ENCODE measurements at regions not wholly inside any gene's neighbourhood (a gene's known extent, or its start where the extent isn't known, plus 50 kb on each side); places are given as distances from the start of the nearest gene placed in this dataset.

DNA sequence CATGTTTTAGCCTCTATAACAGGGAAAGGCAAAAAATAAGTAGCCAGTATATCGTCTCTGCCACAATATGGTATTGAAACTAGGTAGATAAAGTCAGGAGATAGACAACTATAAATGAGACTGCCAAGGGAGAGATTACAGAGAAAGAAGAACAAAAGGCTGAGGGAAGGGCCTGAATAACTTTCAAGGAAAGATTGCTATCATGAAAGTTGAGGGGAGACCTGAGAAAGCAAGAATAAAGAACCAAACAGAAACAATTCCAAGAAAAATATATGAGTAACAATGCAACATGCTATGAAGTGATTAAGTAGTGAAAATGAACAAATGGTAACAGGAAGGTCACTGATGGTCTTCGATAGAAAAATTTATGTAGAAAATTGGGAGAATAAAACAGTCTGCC is 690.1 kb downstream of the METTL15 start:
- H3K4me1 Mint-ChIP-seq: no peaks in the 10 kb centered on the region
- H4K20me1 ChIP-seq (ENCODE audit: control insufficient read depth, insufficient read depth, low read length, poor library complexity, severe bottlenecking): no peaks in the 10 kb centered on the region
- H3K4me1 ChIP-seq (ENCODE audit: control insufficient read depth in 2 of 2, insufficient read depth in 2 of 2, low read length in 2 of 2): no peaks in the 10 kb centered on the region
- POLR2A ChIA-PET: no interaction called here
- H3K4me3 Mint-ChIP-seq: no peak overlapping the region
- no peaks in the 10 kb centered on the region for H3K36me3 ChIP-seq (replicated peaks in 1 of 2; ENCODE audit: control extremely low read depth in 1 of 2, control insufficient read depth in 1 of 2, extremely low read depth in 1 of 2, insufficient read depth in 2 of 2, low read length in 1 of 2)
- no peak overlapping the region for H3K27ac Mint-ChIP-seq
- H3K9me3 Mint-ChIP-seq (ENCODE audit: insufficient read depth): no peaks in the 10 kb centered on the region
- no peaks in the 10 kb centered on the region for H3K79me2 ChIP-seq (ENCODE audit: control insufficient read depth, insufficient read depth, low read length)
- H3K27me3 Mint-ChIP-seq: no peaks in the 10 kb centered on the region
- H3K9ac ChIP-seq (ENCODE audit: low read length): no peak overlapping the region
- no peak overlapping the region for H3K27ac ChIP-seq (ENCODE audit: low read length in 2 of 2)
- intact Hi-C loops (cut with micrococcal nuclease): no loop called here
- CTCF ChIA-PET: no interaction called here
- 63% methylated on average over 1 of the region's 2 CpGs for WGBS (ENCODE audit: insufficient coverage)
- peaks cover 0 to 3% (median 0%) of the 10 kb centered on the region in 3 donors for H3K9me3 ChIP-seq (ENCODE audit: control extremely low read depth in 1 of 3, control insufficient read depth in 2 of 3, insufficient read depth in 1 of 3, low read length in 2 of 3)
- TF ChIP-seq EZH2 (IDR thresholded peaks at IDR 0.05; ENCODE audit: borderline replicate concordance, insufficient read depth, low read depth, low read length, poor library complexity, severe bottlenecking): no peak
- DNase-seq (no peak), ATAC-seq (ENCODE audit: low read depth) (no peak)
- H3K27me3 ChIP-seq (replicated peaks in 1 of 4; ENCODE audit: control extremely low read depth in 1 of 4, control insufficient read depth in 3 of 4, insufficient read depth in 4 of 4, low read length in 3 of 4): no peaks in the 10 kb centered on the region
- H3K4me2 ChIP-seq (replicated peaks; ENCODE audit: low read depth, low read length, poor library complexity, severe bottlenecking): no peak overlapping the region
- H3K4me3 ChIP-seq (ENCODE audit: control extremely low read depth in 1 of 5, extremely low read depth in 1 of 5, insufficient read depth in 1 of 5, low read depth in 2 of 5, low read length in 4 of 5): no peak overlapping the region
- no peak overlapping the region for H2AFZ ChIP-seq (ENCODE audit: insufficient read depth, low read depth, low read length, poor library complexity, severe bottlenecking)

DNA sequence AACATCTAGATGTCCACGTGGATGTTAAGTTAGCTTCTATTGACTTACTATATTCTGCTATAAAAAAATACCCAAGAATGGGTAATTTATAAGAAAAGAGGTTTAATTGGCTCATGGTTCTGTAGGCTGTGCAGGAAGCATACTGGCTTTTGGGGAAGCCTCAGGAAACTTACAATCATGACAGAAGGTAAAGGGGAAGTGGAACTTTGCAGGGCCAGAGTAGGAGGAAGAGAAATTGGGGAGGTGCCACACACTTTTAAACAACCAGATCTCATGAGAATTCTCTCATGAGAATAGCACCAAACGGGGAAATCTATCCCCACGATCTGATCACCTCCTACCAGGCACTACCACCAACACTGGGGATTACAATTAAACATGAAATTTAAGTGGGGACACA is 689.3 kb downstream of the METTL15 start:
- H3K27ac ChIP-seq (ENCODE audit: low read length in 2 of 2): no peak overlapping the region
- no peak overlapping the region for H2AFZ ChIP-seq (ENCODE audit: insufficient read depth, low read depth, low read length, poor library complexity, severe bottlenecking)
- WGBS (ENCODE audit: insufficient coverage): no CpG with 5 or more reads among the region's 3 CpGs
- DNase-seq (no peak), ATAC-seq (ENCODE audit: low read depth) (no peak)
- no peak overlapping the region for H3K4me2 ChIP-seq (replicated peaks; ENCODE audit: low read depth, low read length, poor library complexity, severe bottlenecking)
- H4K20me1 ChIP-seq (ENCODE audit: control insufficient read depth, insufficient read depth, low read length, poor library complexity, severe bottlenecking): no peaks in the 10 kb centered on the region
- ChIA-PET POLR2A (no interaction called here), CTCF (no interaction called here)
- H3K36me3 ChIP-seq (replicated peaks in 1 of 2; ENCODE audit: control extremely low read depth in 1 of 2, control insufficient read depth in 1 of 2, extremely low read depth in 1 of 2, insufficient read depth in 2 of 2, low read length in 1 of 2): no peaks in the 10 kb centered on the region
- H3K4me3 Mint-ChIP-seq: no peak overlapping the region
- no peaks in the 10 kb centered on the region for H3K79me2 ChIP-seq (ENCODE audit: control insufficient read depth, insufficient read depth, low read length)
- no peaks in the 10 kb centered on the region for H3K9me3 Mint-ChIP-seq (ENCODE audit: insufficient read depth)
- H3K27ac Mint-ChIP-seq: no peak overlapping the region
- H3K4me3 ChIP-seq (ENCODE audit: control extremely low read depth in 1 of 5, extremely low read depth in 1 of 5, insufficient read depth in 1 of 5, low read depth in 2 of 5, low read length in 4 of 5): no peak overlapping the region
- no peak overlapping the region for H3K9ac ChIP-seq (ENCODE audit: low read length)
- H3K4me1 Mint-ChIP-seq: no peaks in the 10 kb centered on the region
- no peaks in the 10 kb centered on the region for H3K4me1 ChIP-seq (ENCODE audit: control insufficient read depth in 2 of 2, insufficient read depth in 2 of 2, low read length in 2 of 2)
- H3K27me3 Mint-ChIP-seq: no peaks in the 10 kb centered on the region
- intact Hi-C loops (cut with micrococcal nuclease): no loop called here
- peaks cover 0 to 11% (median 0%) of the 10 kb centered on the region in 3 donors for H3K9me3 ChIP-seq (ENCODE audit: control extremely low read depth in 1 of 3, control insufficient read depth in 2 of 3, insufficient read depth in 1 of 3, low read length in 2 of 3)
- H3K27me3 ChIP-seq (replicated peaks in 1 of 4; ENCODE audit: control extremely low read depth in 1 of 4, control insufficient read depth in 3 of 4, insufficient read depth in 4 of 4, low read length in 3 of 4): no peaks in the 10 kb centered on the region
- TF ChIP-seq, protein P1, sequence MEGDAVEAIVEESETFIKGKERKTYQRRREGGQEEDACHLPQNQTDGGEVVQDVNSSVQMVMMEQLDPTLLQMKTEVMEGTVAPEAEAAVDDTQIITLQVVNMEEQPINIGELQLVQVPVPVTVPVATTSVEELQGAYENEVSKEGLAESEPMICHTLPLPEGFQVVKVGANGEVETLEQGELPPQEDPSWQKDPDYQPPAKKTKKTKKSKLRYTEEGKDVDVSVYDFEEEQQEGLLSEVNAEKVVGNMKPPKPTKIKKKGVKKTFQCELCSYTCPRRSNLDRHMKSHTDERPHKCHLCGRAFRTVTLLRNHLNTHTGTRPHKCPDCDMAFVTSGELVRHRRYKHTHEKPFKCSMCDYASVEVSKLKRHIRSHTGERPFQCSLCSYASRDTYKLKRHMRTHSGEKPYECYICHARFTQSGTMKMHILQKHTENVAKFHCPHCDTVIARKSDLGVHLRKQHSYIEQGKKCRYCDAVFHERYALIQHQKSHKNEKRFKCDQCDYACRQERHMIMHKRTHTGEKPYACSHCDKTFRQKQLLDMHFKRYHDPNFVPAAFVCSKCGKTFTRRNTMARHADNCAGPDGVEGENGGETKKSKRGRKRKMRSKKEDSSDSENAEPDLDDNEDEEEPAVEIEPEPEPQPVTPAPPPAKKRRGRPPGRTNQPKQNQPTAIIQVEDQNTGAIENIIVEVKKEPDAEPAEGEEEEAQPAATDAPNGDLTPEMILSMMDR (IDR thresholded peaks at IDR 0.05): no peak
- no peak for TF ChIP-seq EZH2 (IDR thresholded peaks at IDR 0.05; ENCODE audit: borderline replicate concordance, insufficient read depth, low read depth, low read length, poor library complexity, severe bottlenecking)

Measured in B cell (primary cell).